ENCODE measurements at regions not wholly inside any gene's neighbourhood (a gene's known extent, or its start where the extent isn't known, plus 50 kb on each side); places are given as distances from the start of the nearest gene placed in this dataset.

- no peaks in the 10 kb centered on the region for H3K36me3 ChIP-seq (ENCODE audit: control insufficient read depth, insufficient read depth, low read length)
- H3K27me3 Mint-ChIP-seq (ENCODE audit: low read depth in 2 of 2) = no peaks in the 10 kb centered on the region
- no peaks in the 10 kb centered on the region for H3K27me3 ChIP-seq (ENCODE audit: control insufficient read depth, insufficient read depth, low read length)
- H3K4me3 Mint-ChIP-seq = no peak overlapping the region
- WGBS (ENCODE audit: insufficient coverage) = 47% methylated on average over 1 of the region's 1 CpG
- H3K4me1 Mint-ChIP-seq = no peaks in the 10 kb centered on the region
- no peak overlapping the region for H3K27ac ChIP-seq (ENCODE audit: low read length)
- H3K27ac Mint-ChIP-seq = no peak overlapping the region
- intact Hi-C loops (cut with micrococcal nuclease) = no loop called here
- H3K36me3 Mint-ChIP-seq = peaks cover under 1% of the 10 kb centered on the region
- no peak overlapping the region for H3K4me3 ChIP-seq (ENCODE audit: low read length)
- peaks cover under 1 to 21% of the 10 kb centered on the region in 2 donors for H3K9me3 Mint-ChIP-seq
- no peak for TF ChIP-seq CTCF (IDR thresholded peaks at IDR 0.05)
- no peak for ATAC-seq
- H3K9me3 ChIP-seq (ENCODE audit: control insufficient read depth, insufficient read depth, low read length) = no peaks in the 10 kb centered on the region
- H3K4me1 ChIP-seq (ENCODE audit: control insufficient read depth, insufficient read depth, low read length) = no peaks in the 10 kb centered on the region
- no peak for DNase-seq
Observed at GRCh38 chr5:166649676-166650075, 1641.8 kb upstream of the WWC1 start.

- Mint-ChIP-seq H3K27ac (no peak overlapping the region), H3K27me3 (ENCODE audit: low read depth in 2 of 2) (no peaks in the 10 kb centered on the region), H3K4me3 (no peak overlapping the region), H3K36me3 (no peaks in the 10 kb centered on the region), H3K9me3 (peaks cover 0 to 18% of the 10 kb centered on the region in 2 donors), H3K4me1 (no peaks in the 10 kb centered on the region)
- no peak for ATAC-seq
- no peak for TF ChIP-seq CTCF (IDR thresholded peaks at IDR 0.05)
- intact Hi-C loops (cut with micrococcal nuclease) = no loop called here
- no CpG with 5 or more reads among the region's 1 CpG for WGBS (ENCODE audit: insufficient coverage)
- Histone ChIP-seq H3K9me3 (ENCODE audit: control insufficient read depth, insufficient read depth, low read length) (no peaks in the 10 kb centered on the region), H3K36me3 (ENCODE audit: control insufficient read depth, insufficient read depth, low read length) (no peaks in the 10 kb centered on the region), H3K27ac (ENCODE audit: low read length) (no peak overlapping the region), H3K4me1 (ENCODE audit: control insufficient read depth, insufficient read depth, low read length) (no peaks in the 10 kb centered on the region), H3K27me3 (ENCODE audit: control insufficient read depth, insufficient read depth, low read length) (no peaks in the 10 kb centered on the region), H3K4me3 (ENCODE audit: low read length) (no peak overlapping the region)
- DNase-seq = no peak
Observed at GRCh38 chr5:166651234-166651633, 1640.2 kb upstream of the WWC1 start.

- peaks cover 10 to 14% of the 10 kb centered on the region in 2 donors for H3K9me3 Mint-ChIP-seq
- WGBS (ENCODE audit: insufficient coverage) = 66% methylated on average over 1 of the region's 1 CpG
Observed at GRCh38 chr5:166671811-166672210, 1619.6 kb upstream of the WWC1 start.

More at GRCh38 chr5:166671811-166672210, 1619.6 kb upstream of the WWC1 start:
- no peak overlapping the region for H3K27ac ChIP-seq (ENCODE audit: low read length)
- H3K36me3 ChIP-seq (ENCODE audit: control insufficient read depth, insufficient read depth, low read length) = no peaks in the 10 kb centered on the region
- no peaks in the 10 kb centered on the region for H3K27me3 ChIP-seq (ENCODE audit: control insufficient read depth, insufficient read depth, low read length)
- ATAC-seq (no peak), DNase-seq (no peak)
- no peak overlapping the region for H3K27ac Mint-ChIP-seq
- TF ChIP-seq CTCF (IDR thresholded peaks at IDR 0.05) = no peak
- no peak overlapping the region for H3K4me3 Mint-ChIP-seq
- no peaks in the 10 kb centered on the region for H3K4me1 Mint-ChIP-seq
- intact Hi-C loops (cut with micrococcal nuclease) = no loop called here
- peaks cover 13% of the 10 kb centered on the region for H3K36me3 Mint-ChIP-seq
- H3K4me3 ChIP-seq (ENCODE audit: low read length) = no peak overlapping the region
- H3K4me1 ChIP-seq (ENCODE audit: control insufficient read depth, insufficient read depth, low read length) = no peaks in the 10 kb centered on the region
- H3K27me3 Mint-ChIP-seq (ENCODE audit: low read depth in 2 of 2) = no peaks in the 10 kb centered on the region
- H3K9me3 ChIP-seq (ENCODE audit: control insufficient read depth, insufficient read depth, low read length) = peaks cover 7% of the 10 kb centered on the region

All from natural killer cell (primary cell).